Fibroblast of pulmonary artery (primary cell): ENCODE measurements at regions not wholly inside any gene's neighbourhood (a gene's known extent, or its start where the extent isn't known, plus 50 kb on each side); places are given as distances from the start of the nearest gene placed in this dataset.

Experiments
- DNase-seq: peaks from one replicate; pipeline ENCODE4 v3.0.0-alpha.2; 2010; ENCODE audit warnings: low read depth
- H3K4me3 ChIP-seq: replicated peaks from 2 replicates; pipeline ENCODE4 v1.5.1; 2011; ENCODE audit warnings: low read depth, mild to moderate bottlenecking, control low read depth, low read length, moderate library complexity
- CTCF ChIP-seq: IDR thresholded peaks from 2 replicates; pipeline ENCODE4 v1.5.1; 2011; ENCODE audit warnings: mild to moderate bottlenecking, control low read depth, low read length, inconsistent platforms; ENCODE audit errors: missing control alignments

- peak; percentile 25 for DNase-seq
- no peak overlapping the region for H3K4me3 ChIP-seq
- no peak for TF ChIP-seq CTCF
Measured at GRCh38 chr7:19249281-19249680, 104.1 kb upstream of the FERD3L start.

DNA sequence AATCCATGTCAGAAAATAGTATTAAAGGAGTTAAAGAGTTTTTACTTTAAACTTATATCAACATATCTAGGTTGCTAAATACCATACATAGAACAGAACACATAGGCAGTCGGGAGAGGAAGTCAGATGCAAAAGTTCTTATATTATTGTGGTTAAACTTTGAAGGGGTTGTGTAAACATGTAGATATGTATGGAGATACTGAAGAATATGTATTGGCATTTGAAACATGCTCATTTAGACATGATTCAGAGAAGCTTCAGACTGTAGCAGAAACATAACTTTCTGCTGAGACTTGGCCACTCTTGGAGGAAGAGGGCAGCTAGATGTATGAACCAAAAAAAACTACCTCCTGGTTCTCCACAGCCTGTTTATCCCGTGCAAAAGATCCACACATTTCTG lies 103.5 kb upstream of the FERD3L start:
- TF ChIP-seq CTCF = no peak
- DNase-seq = peak; percentile 18
- no peak overlapping the region for H3K4me3 ChIP-seq

GRCh38 chr7:19248115-19248514 lies 102.9 kb upstream of the FERD3L start:
- no peak for DNase-seq
- no peak overlapping the region for H3K4me3 ChIP-seq
- TF ChIP-seq CTCF = no peak

GRCh38 chr7:19247017-19247416 lies 101.8 kb upstream of the FERD3L start:
- no peak for DNase-seq
- no peak for TF ChIP-seq CTCF
- no peak overlapping the region for H3K4me3 ChIP-seq

- H3K4me3 ChIP-seq = no peak overlapping the region
- no peak for TF ChIP-seq CTCF
- no peak for DNase-seq
Measured at GRCh38 chr7:19242246-19242645, 97.0 kb upstream of the FERD3L start.

- DNase-seq = no peak
- TF ChIP-seq CTCF = no peak
- no peak overlapping the region for H3K4me3 ChIP-seq
Measured at GRCh38 chr7:19239951-19240350, 94.7 kb upstream of the FERD3L start.

DNA sequence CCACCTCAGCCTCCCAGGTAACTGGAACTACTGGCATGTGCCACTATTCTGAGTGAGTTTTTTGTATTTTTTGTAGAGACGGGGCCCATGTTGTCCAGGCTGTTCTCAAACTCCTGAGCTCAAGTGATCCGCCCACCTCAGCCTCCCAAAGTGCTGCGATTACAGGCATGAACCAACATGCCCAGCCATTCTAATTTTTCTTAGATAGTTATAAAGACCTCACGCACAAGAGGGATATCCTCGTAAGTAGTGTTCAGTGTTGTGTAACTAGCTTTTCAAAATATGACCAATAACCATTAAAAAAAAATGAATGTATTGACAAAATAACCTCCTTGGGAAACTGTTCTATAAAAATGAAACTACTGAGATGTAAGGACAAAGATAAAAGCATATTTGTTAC lies 90.5 kb upstream of the FERD3L start:
- H3K4me3 ChIP-seq = no peak overlapping the region
- no peak for TF ChIP-seq CTCF
- DNase-seq = no peak
